HG03575 (cell line): ENCODE measurements at regions not wholly inside any gene's neighbourhood (a gene's known extent, or its start where the extent isn't known, plus 50 kb on each side); places are given as distances from the start of the nearest gene placed in this dataset.
"Not testable (repeated sequence)": the region's sequence is repeated elsewhere in the genome, so short reads cannot be mapped to it uniquely, and the experiment has no call there.

ENCODE experiments used
- ATAC-seq: cut with Tn5 transposase; IDR thresholded peaks from one replicate; pipeline ENCODE4 v1.9.1; 2021; ENCODE audit not compliant: unreplicated experiment, insufficient number of reproducible peaks, low FRiP score; ENCODE audit errors: extremely low read depth

GRCh38 chr12:82529101-82529500 lies 157.6 kb upstream of the TMTC2 start:
- no peak for ATAC-seq

DNA sequence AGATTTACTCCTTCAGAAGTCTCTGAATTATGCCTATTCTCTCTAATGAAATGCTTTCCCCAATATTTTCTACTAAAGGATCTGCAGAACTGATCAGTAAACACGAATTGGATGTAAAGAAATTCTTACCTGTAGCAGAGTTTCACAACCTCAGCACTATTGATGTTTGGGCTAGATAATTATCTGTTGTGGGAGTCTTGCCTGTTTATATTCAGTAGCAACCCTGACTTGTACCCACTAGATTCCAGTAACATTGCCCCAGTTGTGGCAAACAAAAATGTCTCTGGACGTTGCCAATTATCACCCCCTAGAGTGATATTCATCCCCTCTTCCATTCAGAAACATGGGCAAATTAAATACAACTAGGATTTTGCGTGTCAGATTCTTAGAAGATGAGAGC lies 156.8 kb upstream of the TMTC2 start:
- no peak for ATAC-seq

DNA sequence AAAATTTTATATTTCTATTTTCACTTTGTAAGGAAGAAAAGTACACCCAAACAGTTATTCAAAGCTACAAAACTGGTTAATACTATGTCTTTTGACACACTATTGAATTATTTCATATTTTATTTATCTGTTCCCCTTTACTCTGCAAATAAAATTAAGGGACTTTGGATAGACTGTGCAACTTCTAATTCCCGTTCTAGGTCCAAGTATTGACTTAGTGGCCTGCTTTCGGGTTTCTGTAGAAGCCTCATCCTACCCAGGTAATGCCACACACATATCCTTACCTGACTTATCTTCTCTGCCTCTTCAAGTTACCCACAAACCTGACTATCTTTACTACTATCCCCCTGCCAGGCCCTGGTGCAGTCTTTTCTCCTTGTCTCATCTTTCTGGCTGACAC lies 156.3 kb upstream of the TMTC2 start:
- ATAC-seq: no peak

- ATAC-seq: no peak
These were observed 153.4 kb upstream of the TMTC2 start for GRCh38 chr12:82533341-82533740.

GRCh38 chr12:82537436-82537835 lies 149.3 kb upstream of the TMTC2 start:
- no peak for ATAC-seq

- ATAC-seq: peak; percentile 85
These were observed 132.2 kb upstream of the TMTC2 start for GRCh38 chr12:82554529-82554928.

- ATAC-seq: no peak
These were observed 131.0 kb upstream of the TMTC2 start for GRCh38 chr12:82555699-82556098.

DNA sequence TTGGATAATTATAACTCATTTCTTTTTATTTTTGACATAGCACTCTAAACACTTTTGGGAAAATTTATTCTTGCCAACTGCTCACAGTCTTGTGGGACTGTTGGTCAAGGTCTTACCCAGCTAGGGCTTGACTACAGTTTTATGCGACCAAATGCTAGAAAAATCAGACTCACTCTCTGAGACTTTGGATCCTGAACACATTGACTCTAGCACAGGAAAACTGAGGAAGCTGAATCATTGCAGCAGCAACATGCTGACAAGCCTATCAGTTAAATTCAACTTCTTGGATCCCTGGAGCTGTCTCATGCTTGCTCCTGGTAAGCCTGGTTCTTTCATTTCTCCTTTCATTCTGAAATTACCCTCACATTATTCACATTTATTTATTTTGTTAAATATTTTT lies 120.7 kb upstream of the TMTC2 start:
- ATAC-seq: no peak

GRCh38 chr12:82567688-82568087 lies 119.0 kb upstream of the TMTC2 start:
- ATAC-seq: no peak

DNA sequence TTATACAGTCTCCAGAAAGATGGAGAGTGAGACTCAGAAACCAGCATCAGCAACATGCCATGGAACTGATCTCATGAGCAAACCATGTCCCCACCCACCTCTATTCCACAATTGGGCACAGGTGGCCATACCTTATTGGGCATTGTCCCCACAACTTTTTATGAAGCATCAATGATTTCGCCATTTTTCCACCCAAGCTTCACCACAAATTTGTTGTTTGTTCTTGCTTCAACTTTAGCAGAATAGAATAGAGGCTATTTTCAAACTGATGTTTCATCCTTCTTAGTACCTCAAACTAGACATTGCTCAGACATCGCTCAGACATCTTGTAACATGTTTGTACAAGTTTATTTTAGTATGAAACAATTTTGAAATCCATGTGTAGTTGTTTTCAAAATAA lies 112.5 kb upstream of the TMTC2 start:
- ATAC-seq: no peak

- no peak for ATAC-seq
These were observed 108.0 kb upstream of the TMTC2 start for GRCh38 chr12:82578725-82579124.

DNA sequence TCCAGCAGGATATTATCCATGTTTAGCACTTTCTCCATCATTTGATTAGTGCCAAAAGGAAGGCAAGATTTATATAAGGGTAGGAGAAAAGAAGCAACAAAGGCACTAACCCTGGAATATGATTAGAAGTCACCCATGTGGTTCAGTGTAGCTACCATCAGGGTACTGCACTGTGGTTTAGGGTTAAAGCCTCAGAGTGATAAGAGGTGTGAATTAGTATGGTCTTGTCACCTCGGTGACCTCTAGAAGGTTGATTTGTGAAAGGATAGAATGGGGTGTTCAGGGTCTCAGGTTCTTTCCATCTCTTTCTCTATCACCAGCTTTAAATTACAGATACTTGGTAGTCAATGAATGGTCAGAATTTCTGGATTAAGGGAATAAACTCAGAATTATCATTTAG lies 103.0 kb upstream of the TMTC2 start:
- no peak for ATAC-seq

- peak; percentile 56 for ATAC-seq
These were observed 93.6 kb upstream of the TMTC2 start for GRCh38 chr12:82593143-82593542.

DNA sequence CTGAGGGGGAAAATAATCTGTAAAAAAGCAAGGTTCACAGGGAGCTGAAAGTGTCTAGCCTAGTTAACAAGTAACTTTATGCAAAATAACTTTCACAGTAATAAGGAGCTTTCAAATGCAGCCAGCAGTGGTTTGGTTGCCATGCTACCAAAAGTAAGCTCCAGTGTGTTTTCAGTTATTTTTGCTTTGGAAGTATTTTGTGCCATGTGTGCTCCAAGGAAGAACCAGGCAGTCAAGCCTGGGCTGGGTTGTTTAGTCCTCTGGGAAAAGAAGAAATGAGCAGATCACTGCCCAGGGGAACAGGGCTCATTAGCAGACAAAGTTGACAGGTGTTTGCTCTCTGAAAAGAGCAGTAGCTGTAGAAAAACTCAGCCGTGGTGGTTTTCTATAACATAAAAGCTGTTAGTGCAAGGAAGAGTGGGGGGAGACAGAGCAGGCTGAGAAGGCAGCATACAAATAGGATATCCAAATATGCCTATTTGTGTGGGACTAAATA lies 92.8 kb upstream of the TMTC2 start:
- ATAC-seq: peak; percentile 95

- no peak for ATAC-seq
These were observed 90.8 kb upstream of the TMTC2 start for GRCh38 chr12:82595941-82596340.

DNA sequence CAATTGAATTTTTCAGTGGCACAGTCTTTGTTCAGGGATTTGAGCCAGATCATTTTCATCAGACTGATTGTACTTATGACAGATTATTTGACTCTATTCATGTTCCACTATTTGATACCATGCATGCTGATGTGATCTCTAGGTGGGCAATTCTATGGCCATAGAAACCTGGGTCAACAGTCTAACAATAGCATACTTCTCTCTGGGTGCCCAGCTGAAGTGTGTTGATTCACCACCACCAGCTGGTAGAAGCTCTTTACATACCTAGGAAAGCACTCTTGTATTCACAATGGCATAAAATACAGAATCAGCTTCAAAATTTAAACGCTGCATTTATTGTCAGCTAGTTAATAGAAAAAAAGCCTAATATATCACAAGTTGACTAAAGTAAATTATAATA lies 90.2 kb upstream of the TMTC2 start:
- no peak for ATAC-seq

GRCh38 chr12:82600379-82600778 lies 86.3 kb upstream of the TMTC2 start:
- no peak for ATAC-seq

GRCh38 chr12:82603647-82604046 lies 83.1 kb upstream of the TMTC2 start:
- not testable (repeated sequence) for ATAC-seq

DNA sequence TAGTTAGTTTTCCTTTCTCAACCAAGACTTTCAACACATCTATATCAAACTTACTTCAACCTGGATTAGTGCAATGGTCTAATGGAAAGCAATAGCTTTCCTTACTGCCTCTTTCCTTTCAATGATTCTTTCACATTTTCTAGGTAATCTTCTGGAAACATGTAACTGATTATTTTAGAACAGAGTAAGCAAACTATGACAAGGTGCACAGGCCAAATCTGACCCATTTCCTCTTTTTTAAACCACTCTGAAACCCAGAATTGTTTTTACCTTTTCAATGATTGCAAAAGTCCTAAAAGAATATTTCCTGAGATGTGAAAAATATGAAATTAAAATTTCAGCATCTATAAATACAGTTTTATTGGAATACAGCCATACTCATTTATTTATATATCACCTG lies 81.6 kb upstream of the TMTC2 start:
- no peak for ATAC-seq

GRCh38 chr12:82608706-82609105 lies 78.0 kb upstream of the TMTC2 start:
- ATAC-seq: no peak

- ATAC-seq: no peak
These were observed 77.3 kb upstream of the TMTC2 start for GRCh38 chr12:82609234-82609914.
